KMS-11 (cell line): ENCODE measurements at regions not wholly inside any gene's neighbourhood (a gene's known extent, or its start where the extent isn't known, plus 50 kb on each side); places are given as distances from the start of the nearest gene placed in this dataset.

Experiments
- H2AFZ ChIP-seq: fragments of 200-600 bp; sonication (generic); 2 replicates; pipeline ENCODE4 v1.6.1; 2016; ENCODE audit warnings: antibody characterized with exemption, mixed run types, low read depth
- H3K27ac ChIP-seq: fragments of 200-600 bp; sonication (generic); 2 replicates; pipeline ENCODE4 v1.6.1; 2016; ENCODE audit warnings: mild to moderate bottlenecking, mixed run types
- H3K27me3 ChIP-seq: fragments of 200-600 bp; sonication (generic); 2 replicates; pipeline ENCODE4 v1.6.1; 2017; ENCODE audit warnings: mild to moderate bottlenecking, low read depth, mixed run types, moderate library complexity; ENCODE audit not compliant: insufficient read depth
- H3K36me3 ChIP-seq: fragments of 200-600 bp; sonication (generic); 2 replicates; pipeline ENCODE4 v1.6.1; 2017; ENCODE audit warnings: mild to moderate bottlenecking, mixed run types; ENCODE audit not compliant: insufficient read depth
- H3K4me1 ChIP-seq: fragments of 200-600 bp; sonication (generic); 2 replicates; pipeline ENCODE4 v1.6.1; 2016; ENCODE audit warnings: mild to moderate bottlenecking, low read depth, mixed run types; ENCODE audit not compliant: poor library complexity, severe bottlenecking
- H3K4me2 ChIP-seq: fragments of 200-600 bp; sonication (generic); 2 replicates; pipeline ENCODE4 v1.7.0; 2016; ENCODE audit warnings: mild to moderate bottlenecking, mixed run types
- H3K4me3 ChIP-seq: fragments of 200-600 bp; sonication (generic); IDR thresholded peaks from 2 replicates; pipeline ENCODE4 v1.6.1; 2017; ENCODE audit warnings: low read depth, low read length, mixed read lengths; ENCODE audit not compliant: insufficient read depth
- H3K79me2 ChIP-seq: fragments of 200-600 bp; sonication (generic); 2 replicates; pipeline ENCODE4 v1.6.1; 2016; ENCODE audit warnings: low read depth, mixed run types; ENCODE audit not compliant: insufficient read depth
- H3K9ac ChIP-seq: fragments of 200-600 bp; sonication (generic); 2 replicates; pipeline ENCODE4 v1.6.1; 2016; ENCODE audit warnings: mild to moderate bottlenecking, mixed run types
- H4K20me1 ChIP-seq: fragments of 200-600 bp; sonication (generic); 2 replicates; pipeline ENCODE4 v1.6.1; 2016; ENCODE audit warnings: mild to moderate bottlenecking, mixed run types; ENCODE audit not compliant: insufficient read depth
- CTCF ChIP-seq: fragments of 200-600 bp; sonication (generic); conservative IDR thresholded peaks from 2 replicates; pipeline ENCODE4 v1.6.1; 2017; ENCODE audit warnings: low read depth, mild to moderate bottlenecking, antibody characterized with exemption, low read length, moderate library complexity, mixed read lengths

GRCh38 chr1:221411283-221411682 lies 330.6 kb downstream of the DUSP10 start:
- Histone ChIP-seq H3K27ac (no peak overlapping the region), H3K27me3 (no peaks in the 10 kb centered on the region), H3K36me3 (no peaks in the 10 kb centered on the region), H4K20me1 (no peaks in the 10 kb centered on the region), H3K79me2 (no peaks in the 10 kb centered on the region), H3K4me3 (no peak overlapping the region), H3K9ac (no peak overlapping the region), H3K4me1 (no peaks in the 10 kb centered on the region), H3K4me2 (no peak overlapping the region), H2AFZ (no peak overlapping the region)
- no peak for TF ChIP-seq CTCF

- no peak overlapping the region for H3K9ac ChIP-seq
- H3K36me3 ChIP-seq, result no peaks in the 10 kb centered on the region
- no peaks in the 10 kb centered on the region for H4K20me1 ChIP-seq
- H3K27me3 ChIP-seq, result no peaks in the 10 kb centered on the region
- no peaks in the 10 kb centered on the region for H3K79me2 ChIP-seq
- no peak for TF ChIP-seq CTCF
- no peaks in the 10 kb centered on the region for H3K4me1 ChIP-seq
- no peak overlapping the region for H3K27ac ChIP-seq
- H3K4me3 ChIP-seq, result no peak overlapping the region
- H3K4me2 ChIP-seq, result no peak overlapping the region
- no peak overlapping the region for H2AFZ ChIP-seq
These were observed 326.9 kb downstream of the DUSP10 start for GRCh38 chr1:221414772-221415539.

GRCh38 chr1:221415651-221416050 lies 326.2 kb downstream of the DUSP10 start:
- no peaks in the 10 kb centered on the region for H3K36me3 ChIP-seq
- no peak overlapping the region for H2AFZ ChIP-seq
- no peak overlapping the region for H3K9ac ChIP-seq
- H3K27me3 ChIP-seq, result no peaks in the 10 kb centered on the region
- H4K20me1 ChIP-seq, result no peaks in the 10 kb centered on the region
- H3K27ac ChIP-seq, result no peak overlapping the region
- no peak overlapping the region for H3K4me3 ChIP-seq
- TF ChIP-seq CTCF, result no peak
- no peaks in the 10 kb centered on the region for H3K4me1 ChIP-seq
- no peak overlapping the region for H3K4me2 ChIP-seq
- H3K79me2 ChIP-seq, result no peaks in the 10 kb centered on the region

- no peak for TF ChIP-seq CTCF
- H3K4me1 ChIP-seq, result no peaks in the 10 kb centered on the region
- H2AFZ ChIP-seq, result no peak overlapping the region
- no peaks in the 10 kb centered on the region for H3K27me3 ChIP-seq
- H3K9ac ChIP-seq, result no peak overlapping the region
- no peak overlapping the region for H3K4me3 ChIP-seq
- no peaks in the 10 kb centered on the region for H3K36me3 ChIP-seq
- H3K27ac ChIP-seq, result no peak overlapping the region
- no peak overlapping the region for H3K4me2 ChIP-seq
- no peaks in the 10 kb centered on the region for H4K20me1 ChIP-seq
- no peaks in the 10 kb centered on the region for H3K79me2 ChIP-seq
These were observed 325.7 kb downstream of the DUSP10 start for GRCh38 chr1:221416142-221416541.
